ENCODE measurements at regions not wholly inside any gene's neighbourhood (a gene's known extent, or its start where the extent isn't known, plus 50 kb on each side); places are given as distances from the start of the nearest gene placed in this dataset.

GRCh38 chr12:67811437-67812361 is 163.2 kb downstream of the DYRK2 start:
- CTCF ChIA-PET (ENCODE audit: partially characterized antibody), result interaction anchor here (0.8 to 1.8 kb wide), 2 partner anchors 26 to 131 kb away, joined by 3 to 5 read pairs; no protein-coding TSS in a partner anchor
- Histone ChIP-seq H3K27me3 (replicated peaks in 1 of 4; ENCODE audit: control insufficient read depth in 3 of 4, extremely low read depth in 1 of 4, insufficient read depth in 3 of 4, low read length in 3 of 4) (no peaks in the 10 kb centered on the region), H3K36me3 (ENCODE audit: control insufficient read depth in 2 of 4, insufficient read depth in 4 of 4, low read length in 3 of 4) (no peaks in the 10 kb centered on the region), H3K4me2 (ENCODE audit: insufficient read depth in 1 of 2, low read depth in 2 of 2, low read length in 2 of 2) (no peak overlapping the region), H4K91ac (replicated peaks; ENCODE audit: insufficient read length, low read length) (no peak overlapping the region), H3K4me3 (ENCODE audit: extremely low read depth in 1 of 4, insufficient read depth in 2 of 4, low read depth in 3 of 4, low read length in 4 of 4) (no peak overlapping the region), H3K79me1 (ENCODE audit: low read depth, low read length) (no peaks in the 10 kb centered on the region), H2BK12ac (ENCODE audit: low read depth, low read length) (no peak overlapping the region), H2AK5ac (ENCODE audit: low read depth, low read length) (no peak overlapping the region), H2BK5ac (ENCODE audit: low read depth, low read length) (no peak overlapping the region), H4K5ac (ENCODE audit: insufficient read length, low read depth, low read length) (no peak overlapping the region), H4K8ac (ENCODE audit: extremely low read depth, insufficient read depth, low read length) (no peak overlapping the region), H3K4me1 (replicated peaks in 1 of 4; ENCODE audit: control insufficient read depth in 3 of 4, insufficient read depth in 4 of 4, low read length in 3 of 4) (no peaks in the 10 kb centered on the region), H3K23me2 (ENCODE audit: low read depth, low read length) (no peaks in the 10 kb centered on the region), H3K79me2 (ENCODE audit: control insufficient read depth in 1 of 2, insufficient read depth in 2 of 2, low read length in 2 of 2) (no peaks in the 10 kb centered on the region), H2BK15ac (ENCODE audit: low read length) (no peak overlapping the region), H3K23ac (ENCODE audit: insufficient read length) (no peak overlapping the region), H3K9ac (replicated peaks in 1 of 4; ENCODE audit: extremely low read depth in 1 of 4, low read depth in 3 of 4, low read length in 3 of 4) (no peak overlapping the region), H3K4ac (replicated peaks; ENCODE audit: insufficient read length, low read depth, low read length) (no peak overlapping the region), H3K9me3 (ENCODE audit: insufficient read depth in 2 of 2, low read depth in 1 of 2, low read length in 1 of 2) (peaks cover 2 to 14% of the 10 kb centered on the region in 2 experiments; a peak in 3 of 4 replicates), H2BK20ac (ENCODE audit: low read length) (no peak overlapping the region), H3K14ac (ENCODE audit: insufficient read length) (no peak overlapping the region), H3K18ac (ENCODE audit: extremely low read depth, low read length) (no peak overlapping the region), H2BK120ac (replicated peaks; ENCODE audit: low read depth, low read length) (no peak overlapping the region), H3K56ac (replicated peaks; ENCODE audit: insufficient read length, low read depth, low read length) (no peak overlapping the region), H4K20me1 (replicated peaks in 1 of 2; ENCODE audit: control insufficient read depth in 1 of 2, insufficient read depth in 2 of 2, low read length in 2 of 2) (no peaks in the 10 kb centered on the region), H2AFZ (ENCODE audit: low read length) (no peak overlapping the region), H3K27ac (ENCODE audit: low read depth, low read length) (no peak overlapping the region)
- no peak for FAIRE-seq
- POLR2A ChIA-PET (ENCODE audit: partially characterized antibody), result no interaction called here
- TF ChIP-seq ASH2L (IDR thresholded peaks at IDR 0.05; ENCODE audit: low read length), result no peak
- no peak for TF ChIP-seq USF2 (IDR thresholded peaks at IDR 0.05; ENCODE audit: low read length)
- no peak for TF ChIP-seq MAX (IDR thresholded peaks at IDR 0.05)
- TF ChIP-seq RAD21 (IDR thresholded peaks at IDR 0.05 in 1 of 2, conservative IDR thresholded peaks at IDR 0.05 in 1 of 2; ENCODE audit: low read depth in 2 of 2, low read length in 2 of 2), result no peak
- WGBS, 2 experiments (ENCODE audit: extremely low coverage in 1 of 2, insufficient coverage in 1 of 2, insufficient read length in 1 of 2, insufficient replicate concordance in 2 of 2, low coverage in 1 of 2, low lambda C conversion rate in 2 of 2, missing lambda C conversion rate in 1 of 2), result 93% methylated on average over 1 of the region's 1 CpG; no CpG with 5 or more reads in 1 of the 2 experiments
- no peak for DNase-seq (ENCODE audit: low read depth in 1 of 2, low spot score in 2 of 2)

Measured in H1 (cell line).